ENCODE measurements at regions not wholly inside any gene's neighbourhood (a gene's known extent, or its start where the extent isn't known, plus 50 kb on each side); places are given as distances from the start of the nearest gene placed in this dataset.

- Histone ChIP-seq H3K9me3 (ENCODE audit: low read length) (no peaks in the 10 kb centered on the region), H3K27me3 (ENCODE audit: insufficient read depth, low read length) (peaks cover 6% of the 10 kb centered on the region), H3K36me3 (ENCODE audit: insufficient read depth, low read length) (no peaks in the 10 kb centered on the region), H2AFZ (ENCODE audit: low read depth, low read length) (no peak overlapping the region), H3K4me3 (ENCODE audit: low read length) (no peak overlapping the region), H3K4me1 (ENCODE audit: insufficient read depth, low read length) (no peaks in the 10 kb centered on the region)
Observed at GRCh38 chr22:48870436-48870835, 957.2 kb downstream of the BRD1 start.

- Histone ChIP-seq H3K36me3 (ENCODE audit: insufficient read depth, low read length) (no peaks in the 10 kb centered on the region), H3K27me3 (ENCODE audit: insufficient read depth, low read length) (peaks cover 6% of the 10 kb centered on the region), H2AFZ (ENCODE audit: low read depth, low read length) (no peak overlapping the region), H3K4me1 (ENCODE audit: insufficient read depth, low read length) (no peaks in the 10 kb centered on the region), H3K4me3 (ENCODE audit: low read length) (no peak overlapping the region), H3K9me3 (ENCODE audit: low read length) (no peaks in the 10 kb centered on the region)
Observed at GRCh38 chr22:48869788-48870187, 957.9 kb downstream of the BRD1 start.

- Histone ChIP-seq H3K27me3 (ENCODE audit: insufficient read depth, low read length) (peaks cover 6% of the 10 kb centered on the region), H3K9me3 (ENCODE audit: low read length) (no peaks in the 10 kb centered on the region), H3K4me3 (ENCODE audit: low read length) (no peak overlapping the region), H3K36me3 (ENCODE audit: insufficient read depth, low read length) (no peaks in the 10 kb centered on the region), H2AFZ (ENCODE audit: low read depth, low read length) (no peak overlapping the region), H3K4me1 (ENCODE audit: insufficient read depth, low read length) (no peaks in the 10 kb centered on the region)
Observed at GRCh38 chr22:48869161-48869560, 958.5 kb downstream of the BRD1 start.

- no peaks in the 10 kb centered on the region for H3K9me3 ChIP-seq (ENCODE audit: low read length)
- H3K36me3 ChIP-seq (ENCODE audit: insufficient read depth, low read length) = no peaks in the 10 kb centered on the region
- H3K4me1 ChIP-seq (ENCODE audit: insufficient read depth, low read length) = no peaks in the 10 kb centered on the region
- H3K4me3 ChIP-seq (ENCODE audit: low read length) = no peak overlapping the region
- H3K27me3 ChIP-seq (ENCODE audit: insufficient read depth, low read length) = peaks cover 6% of the 10 kb centered on the region
- no peak overlapping the region for H2AFZ ChIP-seq (ENCODE audit: low read depth, low read length)
Observed at GRCh38 chr22:48868554-48868953, 959.1 kb downstream of the BRD1 start.

GRCh38 chr22:48867891-48868290 lies 959.8 kb downstream of the BRD1 start:
- no peaks in the 10 kb centered on the region for H3K4me1 ChIP-seq (ENCODE audit: insufficient read depth, low read length)
- no peaks in the 10 kb centered on the region for H3K36me3 ChIP-seq (ENCODE audit: insufficient read depth, low read length)
- no peaks in the 10 kb centered on the region for H3K9me3 ChIP-seq (ENCODE audit: low read length)
- peaks cover 6% of the 10 kb centered on the region for H3K27me3 ChIP-seq (ENCODE audit: insufficient read depth, low read length)
- H2AFZ ChIP-seq (ENCODE audit: low read depth, low read length) = no peak overlapping the region
- H3K4me3 ChIP-seq (ENCODE audit: low read length) = no peak overlapping the region

- Histone ChIP-seq H3K9me3 (ENCODE audit: low read length) (no peaks in the 10 kb centered on the region), H3K36me3 (ENCODE audit: insufficient read depth, low read length) (no peaks in the 10 kb centered on the region), H2AFZ (ENCODE audit: low read depth, low read length) (no peak overlapping the region), H3K27me3 (ENCODE audit: insufficient read depth, low read length) (peaks cover 6% of the 10 kb centered on the region), H3K4me3 (ENCODE audit: low read length) (no peak overlapping the region), H3K4me1 (ENCODE audit: insufficient read depth, low read length) (no peaks in the 10 kb centered on the region)
Observed at GRCh38 chr22:48866906-48867681, 960.6 kb downstream of the BRD1 start.

GRCh38 chr22:48864748-48865147 lies 962.9 kb downstream of the BRD1 start:
- no peak overlapping the region for H3K4me3 ChIP-seq (ENCODE audit: low read length)
- H3K4me1 ChIP-seq (ENCODE audit: insufficient read depth, low read length) = no peaks in the 10 kb centered on the region
- peaks cover 6% of the 10 kb centered on the region for H3K27me3 ChIP-seq (ENCODE audit: insufficient read depth, low read length)
- no peaks in the 10 kb centered on the region for H3K9me3 ChIP-seq (ENCODE audit: low read length)
- H2AFZ ChIP-seq (ENCODE audit: low read depth, low read length) = no peak overlapping the region
- no peaks in the 10 kb centered on the region for H3K36me3 ChIP-seq (ENCODE audit: insufficient read depth, low read length)

- H3K9me3 ChIP-seq (ENCODE audit: low read length) = no peaks in the 10 kb centered on the region
- peaks cover 6% of the 10 kb centered on the region for H3K27me3 ChIP-seq (ENCODE audit: insufficient read depth, low read length)
- no peak overlapping the region for H3K4me3 ChIP-seq (ENCODE audit: low read length)
- no peaks in the 10 kb centered on the region for H3K36me3 ChIP-seq (ENCODE audit: insufficient read depth, low read length)
- H2AFZ ChIP-seq (ENCODE audit: low read depth, low read length) = no peak overlapping the region
- no peaks in the 10 kb centered on the region for H3K4me1 ChIP-seq (ENCODE audit: insufficient read depth, low read length)
Observed at GRCh38 chr22:48863965-48864528, 963.6 kb downstream of the BRD1 start.

- no peaks in the 10 kb centered on the region for H3K36me3 ChIP-seq (ENCODE audit: insufficient read depth, low read length)
- no peak overlapping the region for H2AFZ ChIP-seq (ENCODE audit: low read depth, low read length)
- no peak overlapping the region for H3K4me3 ChIP-seq (ENCODE audit: low read length)
Observed at GRCh38 chr22:48860557-48860956, 967.1 kb downstream of the BRD1 start.

GRCh38 chr22:48858856-48859255 lies 968.8 kb downstream of the BRD1 start:
- Histone ChIP-seq H3K27me3 (ENCODE audit: insufficient read depth, low read length) (peaks cover 4% of the 10 kb centered on the region), H3K4me3 (ENCODE audit: low read length) (no peak overlapping the region), H3K36me3 (ENCODE audit: insufficient read depth, low read length) (no peaks in the 10 kb centered on the region), H3K4me1 (ENCODE audit: insufficient read depth, low read length) (no peaks in the 10 kb centered on the region), H3K9me3 (ENCODE audit: low read length) (no peaks in the 10 kb centered on the region), H2AFZ (ENCODE audit: low read depth, low read length) (no peak overlapping the region)

More at GRCh38 chr22:48860557-48860956, 967.1 kb downstream of the BRD1 start:
- Histone ChIP-seq H3K9me3 (ENCODE audit: low read length) (no peaks in the 10 kb centered on the region), H3K4me1 (ENCODE audit: insufficient read depth, low read length) (no peaks in the 10 kb centered on the region), H3K27me3 (ENCODE audit: insufficient read depth, low read length) (peaks cover 4% of the 10 kb centered on the region)

GRCh38 chr22:48858121-48858520 lies 969.6 kb downstream of the BRD1 start:
- Histone ChIP-seq H2AFZ (ENCODE audit: low read depth, low read length) (no peak overlapping the region), H3K27me3 (ENCODE audit: insufficient read depth, low read length) (peaks cover 4% of the 10 kb centered on the region), H3K36me3 (ENCODE audit: insufficient read depth, low read length) (no peaks in the 10 kb centered on the region), H3K4me1 (ENCODE audit: insufficient read depth, low read length) (no peaks in the 10 kb centered on the region), H3K4me3 (ENCODE audit: low read length) (no peak overlapping the region), H3K9me3 (ENCODE audit: low read length) (no peaks in the 10 kb centered on the region)

GRCh38 chr22:48857202-48857805 lies 970.4 kb downstream of the BRD1 start:
- peaks cover 4% of the 10 kb centered on the region for H3K27me3 ChIP-seq (ENCODE audit: insufficient read depth, low read length)
- H3K4me1 ChIP-seq (ENCODE audit: insufficient read depth, low read length) = no peaks in the 10 kb centered on the region
- H3K9me3 ChIP-seq (ENCODE audit: low read length) = no peaks in the 10 kb centered on the region
- H3K36me3 ChIP-seq (ENCODE audit: insufficient read depth, low read length) = no peaks in the 10 kb centered on the region
- no peak overlapping the region for H2AFZ ChIP-seq (ENCODE audit: low read depth, low read length)
- no peak overlapping the region for H3K4me3 ChIP-seq (ENCODE audit: low read length)

- no peak overlapping the region for H3K4me3 ChIP-seq (ENCODE audit: low read length)
- peaks cover 4% of the 10 kb centered on the region for H3K27me3 ChIP-seq (ENCODE audit: insufficient read depth, low read length)
- H3K36me3 ChIP-seq (ENCODE audit: insufficient read depth, low read length) = no peaks in the 10 kb centered on the region
- H3K9me3 ChIP-seq (ENCODE audit: low read length) = no peaks in the 10 kb centered on the region
- no peak overlapping the region for H2AFZ ChIP-seq (ENCODE audit: low read depth, low read length)
- H3K4me1 ChIP-seq (ENCODE audit: insufficient read depth, low read length) = no peaks in the 10 kb centered on the region
Observed at GRCh38 chr22:48856308-48856615, 971.4 kb downstream of the BRD1 start.

Measured in neuron (in vitro differentiated cells).